ENCODE measurements at regions not wholly inside any gene's neighbourhood (a gene's known extent, or its start where the extent isn't known, plus 50 kb on each side); places are given as distances from the start of the nearest gene placed in this dataset.
"Not testable (repeated sequence)": the region's sequence is repeated elsewhere in the genome, so short reads cannot be mapped to it uniquely, and the experiment has no call there.

- DNase-seq: not testable (repeated sequence)
Observed at GRCh38 chr16:29578898-29579297, 72.7 kb upstream of the NPIPB12 start.

GRCh38 chr16:29581764-29582163, 75.6 kb upstream of the NPIPB12 start:
- DNase-seq: not testable (repeated sequence)

GRCh38 chr16:29591919-29592318, 71.1 kb upstream of the SPN start:
- DNase-seq: not testable (repeated sequence)

GRCh38 chr16:29594269-29594925, 68.7 kb upstream of the SPN start:
- DNase-seq: peak in 2 of 4 experiments; percentile 40

GRCh38 chr16:29594926-29595838, 67.9 kb upstream of the SPN start:
- peak; percentile 69 to 88 (median 80) for DNase-seq

- DNase-seq: not testable (repeated sequence)
Observed at GRCh38 chr16:29597030-29597429, 66.0 kb upstream of the SPN start.

- DNase-seq: peak in 2 of 4 experiments; percentile 40 to 43
Observed at GRCh38 chr16:29600111-29601000, 62.7 kb upstream of the SPN start.

- not testable (repeated sequence) for DNase-seq
Observed at GRCh38 chr16:29602247-29602625, 60.8 kb upstream of the SPN start.

- DNase-seq: not testable (repeated sequence)
Observed at GRCh38 chr16:29602683-29603088, 60.4 kb upstream of the SPN start.

- DNase-seq: not testable (repeated sequence)
Observed at GRCh38 chr16:29604631-29605549, 58.2 kb upstream of the SPN start.

GRCh38 chr16:29605593-29606205, 57.3 kb upstream of the SPN start:
- not testable (repeated sequence) for DNase-seq

- DNase-seq: not testable (repeated sequence)
Observed at GRCh38 chr16:29606669-29607427, 56.2 kb upstream of the SPN start.

GRCh38 chr16:29607428-29607823, 55.6 kb upstream of the SPN start:
- DNase-seq: not testable (repeated sequence)

GRCh38 chr16:29612381-29613306, 50.4 kb upstream of the SPN start:
- DNase-seq: not testable (repeated sequence)

Measured in activated CD4-positive, CD25-positive, alpha-beta regulatory T cell (primary cell).